ENCODE measurements at regions not wholly inside any gene's neighbourhood (a gene's known extent, or its start where the extent isn't known, plus 50 kb on each side); places are given as distances from the start of the nearest gene placed in this dataset.

GRCh38 chr12:77687321-77687720 lies 143.4 kb upstream of the NAV3 start:
- Histone ChIP-seq H3K9me3 (ENCODE audit: control insufficient read depth, insufficient read depth, low read length) (no peaks in the 10 kb centered on the region), H2AFZ (replicated peaks; ENCODE audit: low read length, poor library complexity) (no peak overlapping the region), H4K20me1 (ENCODE audit: insufficient read depth, low read length) (no peaks in the 10 kb centered on the region), H3K4me3 (ENCODE audit: insufficient read depth, low read depth, low read length) (no peak overlapping the region), H3K56ac (ENCODE audit: extremely low read depth, insufficient read depth, low read length) (no peak overlapping the region), H3K27ac (ENCODE audit: insufficient read depth, low read length) (no peak overlapping the region), H3K27me3 (ENCODE audit: control insufficient read depth, insufficient read depth, low read length) (no peaks in the 10 kb centered on the region), H3K79me1 (ENCODE audit: low read depth in 1 of 2, low read length in 2 of 2) (no peaks in the 10 kb centered on the region), H3K4ac (ENCODE audit: low read depth, low read length) (no peak overlapping the region), H3K23ac (ENCODE audit: low read depth, low read length) (no peak overlapping the region), H2BK20ac (ENCODE audit: low read depth, low read length) (no peak overlapping the region), H4K5ac (ENCODE audit: low read depth, low read length) (no peak overlapping the region), H4K8ac (ENCODE audit: low read depth in 2 of 2, low read length in 2 of 2) (no peak overlapping the region), H3K4me2 (ENCODE audit: low read depth, low read length) (no peak overlapping the region), H2AK9ac (replicated peaks; ENCODE audit: low read depth, low read length, poor library complexity) (no peak overlapping the region), H3K9ac (ENCODE audit: low read depth, low read length) (no peak overlapping the region), H3K18ac (ENCODE audit: low read depth, low read length) (no peak overlapping the region), H2BK15ac (ENCODE audit: low read depth, low read length) (no peak overlapping the region), H3K14ac (replicated peaks; ENCODE audit: low read depth, low read length) (no peak overlapping the region), H3K36me3 (ENCODE audit: control insufficient read depth, insufficient read depth, low read length) (no peaks in the 10 kb centered on the region), H3K9me1 (ENCODE audit: insufficient read depth, low read length) (no peaks in the 10 kb centered on the region), H3K4me1 (ENCODE audit: control insufficient read depth, insufficient read depth, low read length) (no peaks in the 10 kb centered on the region), H2BK120ac (ENCODE audit: low read depth, low read length) (no peak overlapping the region), H4K91ac (ENCODE audit: insufficient read depth, low read depth, low read length) (no peak overlapping the region), H2AK5ac (ENCODE audit: low read depth, low read length) (no peak overlapping the region), H2BK5ac (ENCODE audit: low read depth, low read length, poor library complexity, severe bottlenecking) (no peak overlapping the region)
- in situ Hi-C loops (cut with MboI; ENCODE audit: low sequenced_read_pairs) (loop anchor here (10.0 kb wide), 1 partner anchor 623 kb away; the partner anchor contains the start of gene E2F7), intact Hi-C loops (cut with micrococcal nuclease) (loop anchor here (5.0 kb wide), 2 partner anchors 360 to 635 kb away; no protein-coding TSS in a partner anchor), dilution Hi-C loops (cut with HindIII; ENCODE audit: low sequenced_read_pairs, unreplicated experiment) (loop anchor here (25.0 kb wide), 1 partner anchor 525 kb away; no protein-coding TSS in a partner anchor)
- no peak; the same call in 1 of the 2 replicates for ATAC-seq (ENCODE audit: low read depth)
- no CpG with 5 or more reads among the region's 3 CpGs for WGBS, 2 experiments (ENCODE audit: extremely low coverage in 2 of 2, insufficient read length in 1 of 2)
- ChIA-PET CTCF (interaction anchor here (1.2 kb wide), 2 partner anchors 528 to 535 kb away, joined by 3 to 5 read pairs; no protein-coding TSS in a partner anchor), POLR2A (ENCODE audit: unreplicated experiment) (no interaction called here)
- no peak for DNase-seq
- TF ChIP-seq FOS (IDR thresholded peaks at IDR 0.05; ENCODE audit: low read depth, low read length): no peak
- TF ChIP-seq CEBPB (IDR thresholded peaks at IDR 0.05; ENCODE audit: low read depth, low read length): no peak
- no peak for TF ChIP-seq BHLHE40 (IDR thresholded peaks at IDR 0.05; ENCODE audit: low read depth, low read length)
- no peak for TF ChIP-seq MXI1 (IDR thresholded peaks at IDR 0.05; ENCODE audit: borderline replicate concordance, low read depth, low read length)
- no peak for TF ChIP-seq POLR2A (IDR thresholded peaks at IDR 0.05; ENCODE audit: low read depth, low read length)
- no peak for TF ChIP-seq MAZ (IDR thresholded peaks at IDR 0.05; ENCODE audit: borderline replicate concordance, low read depth, low read length)
- TF ChIP-seq ELK1 (IDR thresholded peaks at IDR 0.05; ENCODE audit: borderline replicate concordance, low read depth, low read length): no peak
- TF ChIP-seq RFX5 (IDR thresholded peaks at IDR 0.05; ENCODE audit: low read depth, low read length): no peak
- no peak for TF ChIP-seq CTCF (conservative IDR thresholded peaks at IDR 0.05; ENCODE audit: low read depth, low read length)
- no peak for TF ChIP-seq CHD1 (IDR thresholded peaks at IDR 0.05; ENCODE audit: low read depth, low read length)
- no peak for TF ChIP-seq NFE2L2 (IDR thresholded peaks at IDR 0.05; ENCODE audit: low read depth, low read length)
- no peak for TF ChIP-seq USF2 (IDR thresholded peaks at IDR 0.05; ENCODE audit: low read depth, low read length)
- no TSS peak for BruUV-seq (replicated peaks)

All from IMR-90 (cell line).